LNCAP (cell line): ENCODE measurements at regions not wholly inside any gene's neighbourhood (a gene's known extent, or its start where the extent isn't known, plus 50 kb on each side); places are given as distances from the start of the nearest gene placed in this dataset.

Experiments
- CTCF ChIP-seq: fragments of 450-650 bp; IDR thresholded peaks from 2 replicates; pipeline ENCODE4 v1.5.1; 2017; ENCODE audit warnings: mild to moderate bottlenecking

GRCh38 chr21:17461014-17461413 lies 51.8 kb upstream of the CXADR start:
- TF ChIP-seq CTCF, result no peak

GRCh38 chr21:17461582-17461981 lies 51.3 kb upstream of the CXADR start:
- no peak for TF ChIP-seq CTCF

GRCh38 chr21:17462276-17462981 lies 50.4 kb upstream of the CXADR start:
- TF ChIP-seq CTCF, result no peak
